ENCODE measurements at regions not wholly inside any gene's neighbourhood (a gene's known extent, or its start where the extent isn't known, plus 50 kb on each side); places are given as distances from the start of the nearest gene placed in this dataset.

DNA sequence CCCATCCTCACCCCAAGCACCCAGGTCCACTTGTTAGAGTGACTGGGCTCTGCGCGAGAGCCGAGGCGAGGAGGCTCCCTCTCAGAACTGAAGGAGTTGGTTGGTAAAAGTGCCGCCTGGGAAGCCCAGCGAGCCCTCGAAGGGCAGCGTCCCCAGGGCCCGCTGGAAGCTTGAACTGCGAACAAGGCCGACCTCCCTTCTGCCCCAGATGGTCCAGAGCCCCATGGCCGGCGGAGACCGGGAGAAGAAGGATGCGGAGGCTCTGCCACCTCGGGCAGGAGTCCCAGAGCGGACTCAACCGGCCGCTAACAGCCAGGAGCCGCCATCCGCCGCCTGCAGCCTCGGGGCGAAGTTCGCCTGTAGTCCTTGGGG lies 116.3 kb upstream of the TEX13C start:
- no peak for TF ChIP-seq POLR2A (IDR thresholded peaks at IDR 0.05)
- no peak for TF ChIP-seq CTCF (IDR thresholded peaks at IDR 0.05)
